GM19023 (cell line): ENCODE measurements at regions not wholly inside any gene's neighbourhood (a gene's known extent, or its start where the extent isn't known, plus 50 kb on each side); places are given as distances from the start of the nearest gene placed in this dataset.

Experiments
- ATAC-seq: cut with Tn5 transposase; IDR thresholded peaks from one replicate; pipeline ENCODE4 v1.9.1; 2021; ENCODE audit warnings: mild to moderate bottlenecking, moderate library complexity; ENCODE audit not compliant: unreplicated experiment

- ATAC-seq = no peak
Measured at GRCh38 chr7:20932785-20933527, 146.3 kb upstream of the SP8 start.

DNA sequence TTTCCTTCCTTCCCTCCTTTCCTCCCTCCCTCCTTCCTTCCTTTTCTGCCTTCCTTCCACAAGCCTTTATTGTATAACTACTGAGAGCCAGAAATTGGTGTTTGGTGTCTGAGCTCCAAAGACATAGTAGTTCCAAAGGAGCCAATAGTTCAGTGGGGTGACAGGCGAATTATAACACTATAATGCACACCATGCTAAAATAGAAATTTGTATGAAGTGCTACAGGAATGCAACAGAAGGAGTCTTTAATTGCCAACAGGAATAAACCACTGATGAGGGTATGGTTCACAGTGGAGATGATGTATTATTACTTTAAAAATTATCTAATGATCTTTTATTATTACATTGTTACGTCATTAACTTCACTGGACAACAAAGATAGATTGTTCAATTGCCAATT lies 158.8 kb upstream of the SP8 start:
- ATAC-seq = no peak

- no peak for ATAC-seq
Measured at GRCh38 chr7:20952916-20953315, 166.2 kb upstream of the SP8 start.

- ATAC-seq = no peak
Measured at GRCh38 chr7:20954711-20955619, 168.3 kb upstream of the SP8 start.

GRCh38 chr7:20958572-20958971 lies 171.9 kb upstream of the SP8 start:
- ATAC-seq = no peak

GRCh38 chr7:20959281-20959680 lies 172.6 kb upstream of the SP8 start:
- ATAC-seq = no peak

- no peak for ATAC-seq
Measured at GRCh38 chr7:20963556-20964280, 177.0 kb upstream of the SP8 start.

DNA sequence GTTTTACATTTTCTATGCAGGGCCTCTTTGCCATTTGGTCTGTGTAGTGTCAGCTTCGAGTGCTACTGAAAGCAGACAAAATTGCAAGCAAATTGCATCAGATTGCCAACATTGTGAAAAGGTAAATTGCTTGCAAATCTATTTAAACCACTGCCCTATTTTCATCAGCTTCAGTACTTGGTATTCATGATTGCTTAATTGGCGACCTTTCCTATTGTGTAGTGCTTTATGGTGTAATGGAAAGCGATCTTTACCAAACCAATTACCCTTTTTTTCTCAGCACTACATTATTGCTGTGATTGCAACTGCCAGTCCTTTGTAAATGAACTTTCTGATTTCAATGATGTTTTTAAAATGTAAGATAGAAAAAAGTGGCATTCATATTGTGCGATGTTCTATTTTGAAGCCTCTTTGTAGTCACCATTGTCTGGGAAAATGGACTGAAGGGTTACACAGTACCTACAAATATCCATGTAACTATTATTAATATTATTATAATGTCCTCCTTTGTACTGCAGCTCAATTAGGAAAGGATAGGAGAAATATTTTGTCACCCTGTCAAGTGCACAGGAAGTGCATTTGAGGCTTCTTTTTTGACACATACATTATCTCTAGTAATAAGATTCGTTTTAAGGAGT lies 177.7 kb upstream of the SP8 start:
- no peak for ATAC-seq

DNA sequence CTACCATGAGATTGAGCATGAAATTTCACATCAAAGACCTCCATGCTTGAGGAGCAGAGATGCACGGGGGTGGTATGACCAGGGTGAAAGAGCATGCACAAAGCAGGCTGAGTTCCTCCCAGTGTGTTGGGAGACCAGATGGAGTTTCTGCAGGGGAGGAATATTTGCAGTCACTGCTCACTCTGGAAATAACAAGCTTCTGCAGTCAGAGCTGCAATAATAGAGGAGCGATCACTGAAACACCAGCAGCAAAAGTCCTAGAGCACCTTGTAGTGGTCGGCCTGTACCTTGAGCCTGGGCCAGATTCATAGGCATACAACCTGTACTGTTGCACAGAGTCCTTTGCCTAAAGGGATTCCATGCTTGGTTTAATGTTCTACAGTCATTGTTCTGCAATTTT lies 184.5 kb upstream of the SP8 start:
- ATAC-seq = no peak

DNA sequence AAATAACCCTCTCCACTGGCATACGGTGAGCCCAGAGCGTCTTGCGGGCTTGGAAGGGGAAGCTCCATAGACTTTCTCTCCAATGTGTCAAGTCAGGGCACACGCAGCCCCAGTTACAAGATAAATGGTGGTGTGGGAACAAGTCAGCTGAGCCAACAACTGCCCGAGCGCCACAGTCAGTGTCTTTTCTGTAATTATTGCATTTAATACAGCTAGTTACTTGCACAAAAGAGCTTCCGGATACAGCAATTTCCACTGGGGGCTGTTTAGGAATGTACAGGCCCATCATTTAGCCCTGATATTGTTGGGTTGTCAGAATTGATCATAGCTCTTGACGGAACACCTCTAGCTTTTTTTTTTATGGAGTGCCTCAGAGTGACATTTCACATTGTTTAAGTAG lies 193.5 kb upstream of the SP8 start:
- ATAC-seq = no peak

DNA sequence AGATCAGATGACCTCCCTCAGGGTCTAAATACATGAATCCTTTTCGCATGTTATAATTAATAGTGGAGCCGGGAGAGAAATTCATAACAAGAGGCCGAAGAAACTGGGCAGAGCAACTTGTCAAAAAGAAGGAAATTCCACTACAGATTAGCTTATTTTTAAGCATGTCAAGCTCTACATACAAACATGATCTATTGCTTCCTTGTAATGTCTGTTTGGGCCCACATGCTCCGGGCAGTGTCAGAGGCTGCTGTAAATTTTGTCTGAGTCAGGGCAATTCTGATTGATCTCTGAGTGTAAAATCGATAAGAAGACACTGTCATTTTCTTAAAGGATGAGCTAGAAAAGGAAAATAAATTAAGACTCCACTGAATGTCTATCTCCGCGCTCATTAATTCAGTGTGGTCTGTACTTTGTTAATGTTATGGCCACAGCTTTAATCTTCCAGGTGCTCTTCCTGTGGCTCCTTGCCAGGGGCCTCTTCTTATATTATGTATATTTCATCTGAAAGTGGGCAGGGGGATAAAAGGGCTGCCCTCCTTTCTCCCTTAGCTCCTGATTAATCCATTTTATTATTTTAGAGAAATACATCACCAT lies 194.1 kb upstream of the SP8 start:
- ATAC-seq = no peak

DNA sequence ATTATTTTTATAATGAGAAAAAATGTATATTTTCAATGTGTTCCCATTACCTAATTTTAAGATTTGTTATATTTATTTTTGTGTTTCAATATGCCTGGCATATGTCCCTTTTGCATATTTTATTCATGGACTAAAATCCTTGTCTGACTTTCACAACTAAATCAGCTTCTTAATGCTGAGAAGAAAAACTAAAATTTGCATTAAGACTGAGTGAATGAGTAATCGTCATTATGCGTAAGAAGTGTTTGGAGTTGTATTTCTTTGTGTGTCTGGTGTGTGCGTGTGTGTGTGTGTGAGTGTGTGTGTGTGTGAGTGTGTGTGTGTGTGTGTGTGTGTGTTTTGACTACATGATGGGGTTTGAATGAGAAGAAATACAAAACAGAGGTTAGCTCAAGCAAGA lies 201.7 kb upstream of the SP8 start:
- ATAC-seq = no peak

DNA sequence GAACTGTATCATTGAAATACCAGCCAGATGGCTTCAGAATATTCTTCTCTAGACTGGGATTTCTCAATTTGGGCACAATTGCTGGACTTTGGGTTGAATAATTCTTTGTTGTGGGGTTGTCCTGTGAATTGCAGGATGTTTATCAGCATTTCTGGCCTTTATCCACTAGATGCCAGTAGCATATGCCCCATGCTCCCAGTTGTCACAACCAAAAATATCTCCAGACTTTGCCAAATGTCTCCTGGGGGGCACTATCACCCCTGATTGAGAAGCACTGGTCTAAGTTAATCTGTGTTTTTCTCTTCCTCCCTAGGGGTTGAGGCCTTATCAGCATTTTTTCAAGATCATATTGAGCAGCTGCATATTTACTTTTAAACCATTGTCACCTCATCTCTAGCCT lies 204.9 kb upstream of the SP8 start:
- no peak for ATAC-seq

DNA sequence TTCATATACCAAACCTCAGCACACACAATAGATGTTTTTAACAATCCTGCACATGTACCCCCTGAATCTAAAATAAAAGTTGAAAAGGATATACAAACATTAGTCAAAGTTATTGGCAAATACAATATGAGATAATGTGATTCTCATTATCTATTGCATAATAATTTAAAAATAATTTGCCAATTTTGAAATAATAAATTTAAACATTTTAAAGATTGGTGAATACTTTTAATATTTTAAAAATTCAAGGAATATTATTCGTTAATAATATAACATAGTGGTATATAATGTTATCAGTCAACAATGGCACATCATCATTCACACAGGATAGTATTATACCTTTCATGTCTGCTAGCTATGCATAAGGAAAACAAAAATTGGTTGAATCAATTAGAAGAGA lies 207.0 kb upstream of the SP8 start:
- no peak for ATAC-seq

- ATAC-seq = no peak
Measured at GRCh38 chr7:20998309-20998708, 211.6 kb upstream of the SP8 start.

GRCh38 chr7:21011153-21011552 lies 224.5 kb upstream of the SP8 start:
- ATAC-seq = no peak

- no peak for ATAC-seq
Measured at GRCh38 chr7:21013765-21014539, 227.3 kb upstream of the SP8 start.

DNA sequence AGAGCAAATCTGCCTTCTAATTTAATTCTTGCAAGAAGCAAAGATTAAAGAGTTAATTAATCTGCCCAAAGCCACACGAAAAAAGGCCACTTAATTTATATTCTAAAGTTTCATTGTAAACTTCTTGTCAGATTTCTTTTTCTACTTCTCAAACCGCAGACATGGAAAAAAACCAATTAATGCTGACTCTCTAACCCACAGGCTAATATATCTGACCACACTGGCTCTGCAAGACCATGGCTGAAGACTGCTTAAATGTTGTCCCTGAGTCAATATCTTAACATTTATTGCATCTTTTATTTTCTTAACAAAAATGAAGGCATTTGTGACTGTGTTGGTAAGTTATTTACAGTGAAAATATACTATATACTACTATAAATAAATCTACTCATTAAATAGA lies 234.0 kb upstream of the SP8 start:
- no peak for ATAC-seq

- no peak for ATAC-seq
Measured at GRCh38 chr7:21023841-21024484, 237.3 kb upstream of the SP8 start.

DNA sequence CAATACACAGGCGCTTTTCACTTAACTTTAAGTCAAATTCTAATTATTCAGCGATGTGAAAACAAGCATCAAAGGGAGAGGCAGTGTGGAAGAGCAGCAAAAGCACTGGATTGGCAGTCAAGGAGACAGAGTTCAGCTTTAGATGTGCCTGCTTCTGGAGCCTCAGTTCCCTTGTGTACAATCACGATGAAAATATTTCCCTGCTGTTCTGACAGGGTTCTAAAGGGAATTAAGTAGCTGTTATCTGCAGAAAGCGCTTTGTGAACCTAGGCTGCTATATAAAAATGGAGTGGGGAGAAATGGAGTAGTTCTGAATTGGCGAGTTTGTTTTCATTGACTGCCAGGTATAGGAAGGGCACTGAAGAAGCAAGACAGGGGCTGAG lies 237.8 kb upstream of the SP8 start:
- no peak for ATAC-seq
